Upper lobe of left lung (tissue), 4 donors: ENCODE measurements at regions not wholly inside any gene's neighbourhood (a gene's known extent, or its start where the extent isn't known, plus 50 kb on each side); places are given as distances from the start of the nearest gene placed in this dataset.

Source experiments
- EP300 ChIP-seq, 4 donors: sonication (generic); formaldehyde crosslinking; IDR thresholded peaks; one replicate each; pipeline ENCODE4 v1.5.1; 2017; ENCODE audit warnings: antibody characterized with exemption in 4 of 4, control low read depth in 2 of 4
- POLR2A ChIP-seq, 4 donors: fragments of 450-650 bp; IDR thresholded peaks; one replicate each; pipeline ENCODE4 v1.5.1; 2016 to 2017; ENCODE audit warnings: antibody characterized with exemption in 4 of 4, mild to moderate bottlenecking in 2 of 4
- POLR2AphosphoS5 ChIP-seq, 2 donors: sonication (generic); formaldehyde crosslinking; IDR thresholded peaks; one replicate each; pipeline ENCODE4 v1.5.1; 2017; ENCODE audit warnings: antibody characterized with exemption in 2 of 2
- TF ChIP-seq, protein P1 (sequence below), 6 experiments: fragments of 450-650 bp in 4 of 6; fragments of 200-600 bp in 2 of 6; sonication (generic) in 2 of 6; IDR thresholded peaks; one replicate each; pipeline ENCODE4 v1.5.1; 2016 to 2019; ENCODE audit warnings: antibody characterized with exemption in 6 of 6

DNA sequence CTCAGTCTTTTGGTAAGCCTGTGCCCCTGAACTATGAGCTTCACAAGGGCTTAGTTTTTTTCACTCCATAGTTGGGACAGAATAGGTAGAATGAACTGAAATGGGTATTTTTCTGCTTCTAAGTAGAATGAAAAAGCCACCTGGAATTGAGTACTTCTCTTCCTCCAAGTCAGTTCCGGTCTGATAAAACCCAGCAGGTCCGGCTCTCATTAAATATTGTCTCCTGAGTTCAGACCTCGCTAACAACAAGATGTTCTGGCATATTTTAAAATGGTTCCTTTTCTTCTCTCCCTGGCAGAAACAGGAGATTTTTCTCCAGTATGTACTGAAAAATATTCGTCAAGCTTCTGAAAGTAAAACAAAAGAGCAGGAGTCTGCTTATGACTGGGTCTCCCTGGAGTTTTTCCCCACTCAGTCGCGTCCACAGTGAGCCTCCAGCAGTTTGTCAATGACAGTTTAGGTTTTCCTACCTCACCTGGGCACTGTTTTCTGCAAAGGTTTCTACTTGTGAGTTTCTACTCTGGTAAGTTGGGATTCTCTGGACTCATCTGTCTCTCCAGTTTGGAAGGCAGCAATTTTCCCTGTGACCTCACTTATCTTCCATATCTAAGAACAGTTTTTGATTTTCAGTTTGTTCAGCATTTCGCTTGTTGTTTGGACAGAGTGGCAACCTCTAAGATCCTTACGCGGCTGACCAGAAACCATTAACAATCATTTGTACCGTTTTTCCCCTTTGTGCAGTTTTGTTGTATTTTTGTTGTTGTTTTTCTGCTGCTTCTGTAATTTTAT is 868.0 kb downstream of the METTL15 start:
- TF ChIP-seq, protein P1, sequence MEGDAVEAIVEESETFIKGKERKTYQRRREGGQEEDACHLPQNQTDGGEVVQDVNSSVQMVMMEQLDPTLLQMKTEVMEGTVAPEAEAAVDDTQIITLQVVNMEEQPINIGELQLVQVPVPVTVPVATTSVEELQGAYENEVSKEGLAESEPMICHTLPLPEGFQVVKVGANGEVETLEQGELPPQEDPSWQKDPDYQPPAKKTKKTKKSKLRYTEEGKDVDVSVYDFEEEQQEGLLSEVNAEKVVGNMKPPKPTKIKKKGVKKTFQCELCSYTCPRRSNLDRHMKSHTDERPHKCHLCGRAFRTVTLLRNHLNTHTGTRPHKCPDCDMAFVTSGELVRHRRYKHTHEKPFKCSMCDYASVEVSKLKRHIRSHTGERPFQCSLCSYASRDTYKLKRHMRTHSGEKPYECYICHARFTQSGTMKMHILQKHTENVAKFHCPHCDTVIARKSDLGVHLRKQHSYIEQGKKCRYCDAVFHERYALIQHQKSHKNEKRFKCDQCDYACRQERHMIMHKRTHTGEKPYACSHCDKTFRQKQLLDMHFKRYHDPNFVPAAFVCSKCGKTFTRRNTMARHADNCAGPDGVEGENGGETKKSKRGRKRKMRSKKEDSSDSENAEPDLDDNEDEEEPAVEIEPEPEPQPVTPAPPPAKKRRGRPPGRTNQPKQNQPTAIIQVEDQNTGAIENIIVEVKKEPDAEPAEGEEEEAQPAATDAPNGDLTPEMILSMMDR (IDR thresholded peaks at IDR 0.05): no peak
- TF ChIP-seq POLR2AphosphoS5 (IDR thresholded peaks at IDR 0.05) (no peak), POLR2A (IDR thresholded peaks at IDR 0.05) (no peak), EP300 (IDR thresholded peaks at IDR 0.05) (no peak)
